HepG2 (cell line): ENCODE measurements at regions not wholly inside any gene's neighbourhood (a gene's known extent, or its start where the extent isn't known, plus 50 kb on each side); places are given as distances from the start of the nearest gene placed in this dataset.

Experiments
- ATAC-seq: fragments of 200-7000 bp; cut with Tn5 transposase; 3 replicates; pipeline ENCODE4 v1.9.1; 2020; ENCODE audit warnings: mild to moderate bottlenecking, moderate library complexity
- BruUV-seq: library from RNA; stranded (reverse); fragments of 400-500 nt; replicated peaks from 2 replicates; lab custom pipeline; 2021; lab: Mats Ljungman, UMichigan
- CTCF ChIA-PET: fragments of 300-600 bp; formaldehyde crosslinking; extraction: SDS; loops from one replicate; lab custom pipeline; 2021; ENCODE audit warnings: low total read pairs, inconsistent platforms, low intra/inter-chr PET ratio; lab: Yijun Ruan, JAX
- POLR2A ChIA-PET: fragments of 350-600 bp; sonication (Branson Sonifier 250); formaldehyde crosslinking; loops from one replicate; lab custom pipeline; 2020; ENCODE audit warnings: antibody characterized with exemption, inconsistent platforms; lab: Yijun Ruan, JAX
- DNase-seq: peaks from one replicate; pipeline ENCODE4 v3.0.0-alpha.2; 2015; ENCODE audit warnings: low spot score
- FAIRE-seq: peaks from 3 replicates; lab custom pipeline; 2011; peaks lifted over from hg19 to GRCh38; lab: Jason Lieb, UNC
- H2AFZ ChIP-seq: one replicate; pipeline ENCODE4 v1.6.1; 2011; ENCODE audit warnings: low read length, inconsistent platforms
- H3K27ac ChIP-seq: fragments of 300-600 bp; 3 replicates; pipeline ENCODE4 v1.8.0; 2011; ENCODE audit warnings: mixed run types, mild to moderate bottlenecking, mixed read lengths, low read length, inconsistent platforms; ENCODE audit not compliant: insufficient read depth; ENCODE audit errors: extremely low read length
- H3K27me3 ChIP-seq, 2 experiments: fragments of 200-600 bp in 1 of 2; 2 replicates in 1 of 2; 3 replicates in 1 of 2; pipeline versions ENCODE4 v1.6.0 to v1.8.0; 2011; ENCODE audit warnings: low read length in 2 of 2, mild to moderate bottlenecking in 2 of 2, moderate library complexity in 2 of 2, inconsistent platforms in 1 of 2; ENCODE audit not compliant: insufficient read depth in 2 of 2, control insufficient read depth in 1 of 2
- H3K36me3 ChIP-seq, 2 experiments: fragments of 200-600 bp in 1 of 2; replicated peaks in 1 of 2; 2 replicates in 1 of 2; 3 replicates in 1 of 2; pipeline versions ENCODE4 v1.5.1 to v1.8.0; 2011; ENCODE audit warnings: low read length in 2 of 2, inconsistent platforms in 1 of 2; ENCODE audit not compliant: insufficient read depth in 2 of 2, control insufficient read depth in 1 of 2
- H3K4me1 ChIP-seq: 2 replicates; pipeline ENCODE4 v1.5.1; 2012; ENCODE audit warnings: low read length, inconsistent platforms; ENCODE audit not compliant: insufficient read depth
- H3K4me2 ChIP-seq: 2 replicates; pipeline ENCODE4 v1.6.0; 2011; ENCODE audit warnings: low read depth, low read length, inconsistent platforms
- H3K4me3 ChIP-seq, 3 experiments: fragments of 200-600 bp in 1 of 3; sonication (generic), shearing (Covaris generic) in 1 of 3; replicated peaks in 1 of 3; 2 replicates each; pipeline ENCODE4 v1.5.1; 2011 to 2016; ENCODE audit warnings: low read length in 3 of 3, inconsistent platforms in 2 of 3, low read depth in 2 of 3, mild to moderate bottlenecking in 2 of 3, control low read depth in 1 of 3, mixed read lengths in 1 of 3; ENCODE audit not compliant: insufficient read depth in 1 of 3
- H3K79me2 ChIP-seq: one replicate; pipeline ENCODE4 v1.6.1; 2011; ENCODE audit warnings: low read length, inconsistent platforms; ENCODE audit not compliant: insufficient read depth
- H3K9ac ChIP-seq: 2 replicates; pipeline ENCODE4 v1.6.0; 2011; ENCODE audit warnings: mild to moderate bottlenecking, low read depth, low read length, inconsistent platforms; ENCODE audit not compliant: insufficient read depth
- H3K9me3 ChIP-seq: 2 replicates; pipeline ENCODE4 v1.5.1; 2012; ENCODE audit warnings: mild to moderate bottlenecking, low read length
- H4K20me1 ChIP-seq: 2 replicates; pipeline ENCODE4 v1.6.0; 2011; ENCODE audit warnings: inconsistent platforms, mild to moderate bottlenecking, low read length, moderate library complexity; ENCODE audit not compliant: insufficient read depth
- CENPT ChIP-seq: sonication (generic); formaldehyde crosslinking; IDR thresholded peaks from 2 replicates; pipeline ENCODE4 v1.8.0; 2022; ENCODE audit warnings: low read depth, mild to moderate bottlenecking, moderate library complexity, missing genetic modification reagents
- NBN ChIP-seq: fragments of 450-650 bp; conservative IDR thresholded peaks from 2 replicates; pipeline ENCODE4 v1.6.1; 2017
- ZNF264 ChIP-seq: sonication (generic); formaldehyde crosslinking; IDR thresholded peaks from 2 replicates; pipeline ENCODE4 v1.4.0; 2020; ENCODE audit warnings: missing genetic modification reagents
- ZNF441 ChIP-seq: sonication (generic); formaldehyde crosslinking; IDR thresholded peaks from 2 replicates; pipeline ENCODE4 v1.7.0; 2021; ENCODE audit warnings: missing genetic modification reagents, borderline replicate concordance
- ZNF556 ChIP-seq: sonication (generic); formaldehyde crosslinking; IDR thresholded peaks from 2 replicates; pipeline ENCODE4 v1.4.0; 2020; ENCODE audit warnings: mild to moderate bottlenecking, missing genetic modification reagents, borderline replicate concordance
- ZNF766 ChIP-seq: sonication (generic); formaldehyde crosslinking; IDR thresholded peaks from 2 replicates; pipeline ENCODE4 v1.5.0; 2020; ENCODE audit warnings: missing genetic modification reagents, borderline replicate concordance
- ZZZ3 ChIP-seq: sonication (generic); formaldehyde crosslinking; IDR thresholded peaks from 2 replicates; pipeline ENCODE4 v1.4.0; 2020; ENCODE audit warnings: missing genetic modification reagents, mild to moderate bottlenecking, borderline replicate concordance
- WGBS: methylation state at CpG from one replicate; pipeline ENCODE4 v1.1.6; 2017; ENCODE audit warnings: low lambda C conversion rate; 5-methylcytosine and 5-hydroxymethylcytosine counted together
- in situ Hi-C: cut with HindIII; loops from 2 replicates; pipeline ENCODE4 v1.10.0; 2017; ENCODE audit warnings: low pct_unique_long_range_greater_than_20kb; ENCODE audit not compliant: extremely low pct_ligation_motif_present
- intact Hi-C: fragments of 100-400 bp; cut with micrococcal nuclease; formaldehyde crosslinking; loops from one replicate; pipeline ENCODE4 v1.10.0; 2022; ENCODE audit not compliant: unreplicated experiment

- Histone ChIP-seq H3K36me3 (no peaks in the 10 kb centered on the region), H3K4me3 (no peak overlapping the region), H2AFZ (no peak overlapping the region), H3K4me1 (no peaks in the 10 kb centered on the region), H3K27ac (no peak overlapping the region), H3K9ac (no peak overlapping the region), H3K79me2 (no peaks in the 10 kb centered on the region), H3K27me3 (no peaks in the 10 kb centered on the region; a peak in 1 of 5 replicates), H3K4me2 (no peak overlapping the region), H4K20me1 (no peaks in the 10 kb centered on the region), H3K9me3 (no peaks in the 10 kb centered on the region)
- WGBS = 21% methylated on average over 2 of the region's 2 CpGs
- DNase-seq (no peak), FAIRE-seq (no peak), ATAC-seq (no peak)
- ChIA-PET POLR2A (no interaction called here), CTCF (no interaction called here)
- intact Hi-C loops = no loop called here
- BruUV-seq = no TSS peak
- in situ Hi-C loops = no loop called here
- no peak for TF ChIP-seq ZNF766 (CRISPR knock-in tag)
- TF ChIP-seq, all 625 proteins: peak for 0
Observed at GRCh38 chr6:71224011-71224410, 64.6 kb upstream of the OGFRL1 start.

- 97% methylated on average over 1 of the region's 1 CpG for WGBS
Observed at GRCh38 chr6:71226151-71226550, 62.5 kb upstream of the OGFRL1 start.

More at GRCh38 chr6:71226151-71226550, 62.5 kb upstream of the OGFRL1 start:
- FAIRE-seq = no peak
- Histone ChIP-seq H3K79me2 (no peaks in the 10 kb centered on the region), H3K4me3 (no peak overlapping the region), H3K36me3 (no peaks in the 10 kb centered on the region), H2AFZ (no peak overlapping the region), H3K9ac (no peak overlapping the region), H4K20me1 (no peaks in the 10 kb centered on the region), H3K9me3 (no peaks in the 10 kb centered on the region), H3K4me2 (no peak overlapping the region), H3K27ac (no peak overlapping the region), H3K4me1 (no peaks in the 10 kb centered on the region), H3K27me3 (no peaks in the 10 kb centered on the region; a peak in 1 of 5 replicates)
- ChIA-PET CTCF (no interaction called here), POLR2A (no interaction called here)
- in situ Hi-C loops = no loop called here
- TF ChIP-seq ZZZ3 (CRISPR knock-in tag) = no peak
- TF ChIP-seq ZNF556 (CRISPR knock-in tag) = no peak
- TF ChIP-seq ZNF441 (CRISPR knock-in tag) = no peak
- TF ChIP-seq ZNF264 = no peak
- no peak for TF ChIP-seq NBN
- TF ChIP-seq CENPT = no peak
- ATAC-seq = no peak
- intact Hi-C loops = no loop called here
- no TSS peak for BruUV-seq
- DNase-seq = no peak
